ENCODE measurements at regions not wholly inside any gene's neighbourhood (a gene's known extent, or its start where the extent isn't known, plus 50 kb on each side); places are given as distances from the start of the nearest gene placed in this dataset.

DNA sequence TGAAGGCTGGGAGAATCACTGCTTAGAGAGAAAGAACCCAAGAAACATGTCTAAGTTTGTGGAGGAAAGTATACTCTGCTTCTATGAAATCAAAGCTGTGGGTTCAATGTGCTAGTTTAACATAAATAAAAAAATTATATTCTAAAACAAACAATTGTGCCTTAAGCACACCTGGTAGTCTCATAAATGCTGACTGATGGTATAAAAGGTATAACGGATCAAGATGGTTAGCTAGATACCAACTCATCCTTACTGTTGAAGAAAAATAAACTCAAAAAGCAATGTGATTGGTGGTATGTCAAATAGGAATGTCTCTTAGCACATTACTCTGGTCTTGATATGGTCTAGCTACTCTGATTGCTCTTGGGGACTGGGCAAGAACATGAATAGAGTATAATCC lies 117.8 kb downstream of the SLC41A2 start:
- H3K27me3 ChIP-seq (ENCODE audit: control insufficient read depth in 2 of 2, insufficient read depth in 2 of 2, low read length in 2 of 2): no peaks in the 10 kb centered on the region
- H3K9ac ChIP-seq (replicated peaks; ENCODE audit: extremely low read depth, insufficient read depth, low read length): no peak overlapping the region
- intact Hi-C loops (cut with micrococcal nuclease): no loop called here
- H3K9me1 ChIP-seq (replicated peaks; ENCODE audit: control insufficient read depth, extremely low read depth, insufficient read depth, low read length): no peaks in the 10 kb centered on the region
- DNase-seq (ENCODE audit: low read depth, low spot score) (no peak), FAIRE-seq (no peak)
- TF ChIP-seq GATA2 (IDR thresholded peaks at IDR 0.05; ENCODE audit: insufficient read depth, insufficient read length, low read depth, low read length): no peak
- no peak for TF ChIP-seq POLR2A (IDR thresholded peaks at IDR 0.05; ENCODE audit: low read depth, low read length)
- H4K20me1 ChIP-seq (replicated peaks; ENCODE audit: control insufficient read depth, extremely low read depth, insufficient read depth, low read length): no peaks in the 10 kb centered on the region
- POLR2A ChIA-PET: no interaction called here
- H2AFZ ChIP-seq (ENCODE audit: low read depth, low read length): no peak overlapping the region
- CTCF ChIA-PET: interaction anchor here (0.7 to 2.1 kb wide), 2 partner anchors 10 to 459 kb away, joined by 5 to 7 read pairs; no protein-coding TSS in a partner anchor
- dilution Hi-C loops (cut with MboI; ENCODE audit: extremely low pct_ligation_motif_present, low sequenced_read_pairs): no loop called here
- H3K79me2 ChIP-seq (ENCODE audit: control insufficient read depth, insufficient read depth, low read length): no peaks in the 10 kb centered on the region
- no peak overlapping the region for H3K4me3 ChIP-seq (replicated peaks in 1 of 3; ENCODE audit: insufficient read depth in 1 of 3, low read depth in 1 of 3, low read length in 3 of 3)
- no peaks in the 10 kb centered on the region for H3K4me1 ChIP-seq (ENCODE audit: control insufficient read depth, extremely low read depth, insufficient read depth, low read length)
- no peak overlapping the region for H3K27ac ChIP-seq (ENCODE audit: insufficient read depth, low read depth, low read length)
- no peaks in the 10 kb centered on the region for H3K36me3 ChIP-seq (ENCODE audit: control insufficient read depth in 2 of 2, extremely low read depth in 1 of 2, insufficient read depth in 2 of 2, low read length in 2 of 2)
- H3K9me3 ChIP-seq (replicated peaks; ENCODE audit: control insufficient read depth, insufficient read depth, low read length): no peaks in the 10 kb centered on the region
- H3K4me2 ChIP-seq (ENCODE audit: insufficient read depth, low read length): no peak overlapping the region
- BruUV-seq (replicated peaks): no TSS peak

DNA sequence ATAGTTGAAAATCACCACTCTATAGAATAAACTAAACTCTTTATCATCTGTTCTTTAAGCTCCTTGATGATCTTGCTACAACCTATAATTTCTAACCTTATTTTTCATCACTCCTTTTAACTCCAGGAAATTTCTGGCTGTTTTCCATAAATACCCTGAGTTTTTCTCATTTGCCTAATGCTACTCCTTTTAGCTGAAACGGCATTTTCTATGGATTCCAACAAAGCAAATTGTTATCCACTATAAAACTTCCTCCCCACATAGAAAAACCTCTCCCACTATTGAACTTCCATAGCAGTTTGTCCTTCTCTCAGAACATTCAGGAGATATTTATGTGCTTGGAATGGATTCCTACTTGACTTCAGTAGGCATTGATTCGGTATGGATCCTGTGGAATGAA lies 122.8 kb downstream of the SLC41A2 start:
- Histone ChIP-seq H3K9me1 (replicated peaks; ENCODE audit: control insufficient read depth, extremely low read depth, insufficient read depth, low read length) (no peaks in the 10 kb centered on the region), H3K9ac (replicated peaks; ENCODE audit: extremely low read depth, insufficient read depth, low read length) (no peak overlapping the region), H3K4me1 (ENCODE audit: control insufficient read depth, extremely low read depth, insufficient read depth, low read length) (no peaks in the 10 kb centered on the region), H3K4me3 (replicated peaks in 1 of 3; ENCODE audit: insufficient read depth in 1 of 3, low read depth in 1 of 3, low read length in 3 of 3) (no peak overlapping the region), H3K36me3 (ENCODE audit: control insufficient read depth in 2 of 2, extremely low read depth in 1 of 2, insufficient read depth in 2 of 2, low read length in 2 of 2) (no peaks in the 10 kb centered on the region), H3K9me3 (replicated peaks; ENCODE audit: control insufficient read depth, insufficient read depth, low read length) (no peaks in the 10 kb centered on the region), H3K27ac (ENCODE audit: insufficient read depth, low read depth, low read length) (no peak overlapping the region), H2AFZ (ENCODE audit: low read depth, low read length) (no peak overlapping the region), H3K79me2 (ENCODE audit: control insufficient read depth, insufficient read depth, low read length) (no peaks in the 10 kb centered on the region), H3K27me3 (ENCODE audit: control insufficient read depth in 2 of 2, insufficient read depth in 2 of 2, low read length in 2 of 2) (no peaks in the 10 kb centered on the region), H3K4me2 (ENCODE audit: insufficient read depth, low read length) (no peak overlapping the region), H4K20me1 (replicated peaks; ENCODE audit: control insufficient read depth, extremely low read depth, insufficient read depth, low read length) (no peaks in the 10 kb centered on the region)
- intact Hi-C loops (cut with micrococcal nuclease): no loop called here
- DNase-seq (ENCODE audit: low read depth, low spot score) (no peak), FAIRE-seq (no peak)
- BruUV-seq (replicated peaks): no TSS peak
- dilution Hi-C loops (cut with MboI; ENCODE audit: extremely low pct_ligation_motif_present, low sequenced_read_pairs): no loop called here
- CTCF ChIA-PET: interaction anchor here (1.0 to 3.7 kb wide), 3 partner anchors 9 to 453 kb away, joined by 3 to 18 read pairs (median 5); no protein-coding TSS in a partner anchor
- TF ChIP-seq POLR2A (IDR thresholded peaks at IDR 0.05; ENCODE audit: low read depth, low read length) (no peak), MYC (IDR thresholded peaks at IDR 0.05; ENCODE audit: low read depth, low read length) (no peak), POLR2AphosphoS5 (IDR thresholded peaks at IDR 0.05; ENCODE audit: insufficient read depth, low read depth, low read length) (no peak), EZH2 (IDR thresholded peaks at IDR 0.05; ENCODE audit: borderline replicate concordance, low read depth, low read length, severe bottlenecking) (no peak), FOS (IDR thresholded peaks at IDR 0.05; ENCODE audit: borderline replicate concordance, insufficient read depth, low read length) (no peak), JUN (IDR thresholded peaks at IDR 0.05; ENCODE audit: borderline replicate concordance, insufficient read depth, insufficient read length, low read depth) (no peak), GATA2 (IDR thresholded peaks at IDR 0.05; ENCODE audit: insufficient read depth, insufficient read length, low read depth, low read length) (no peak)
- TF ChIP-seq, protein P1, sequence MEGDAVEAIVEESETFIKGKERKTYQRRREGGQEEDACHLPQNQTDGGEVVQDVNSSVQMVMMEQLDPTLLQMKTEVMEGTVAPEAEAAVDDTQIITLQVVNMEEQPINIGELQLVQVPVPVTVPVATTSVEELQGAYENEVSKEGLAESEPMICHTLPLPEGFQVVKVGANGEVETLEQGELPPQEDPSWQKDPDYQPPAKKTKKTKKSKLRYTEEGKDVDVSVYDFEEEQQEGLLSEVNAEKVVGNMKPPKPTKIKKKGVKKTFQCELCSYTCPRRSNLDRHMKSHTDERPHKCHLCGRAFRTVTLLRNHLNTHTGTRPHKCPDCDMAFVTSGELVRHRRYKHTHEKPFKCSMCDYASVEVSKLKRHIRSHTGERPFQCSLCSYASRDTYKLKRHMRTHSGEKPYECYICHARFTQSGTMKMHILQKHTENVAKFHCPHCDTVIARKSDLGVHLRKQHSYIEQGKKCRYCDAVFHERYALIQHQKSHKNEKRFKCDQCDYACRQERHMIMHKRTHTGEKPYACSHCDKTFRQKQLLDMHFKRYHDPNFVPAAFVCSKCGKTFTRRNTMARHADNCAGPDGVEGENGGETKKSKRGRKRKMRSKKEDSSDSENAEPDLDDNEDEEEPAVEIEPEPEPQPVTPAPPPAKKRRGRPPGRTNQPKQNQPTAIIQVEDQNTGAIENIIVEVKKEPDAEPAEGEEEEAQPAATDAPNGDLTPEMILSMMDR (IDR thresholded peaks at IDR 0.05; ENCODE audit: extremely low read depth in 1 of 2, insufficient read depth in 1 of 2, low read depth in 1 of 2, low read length in 2 of 2): no peak
- TF ChIP-seq, protein P2, sequence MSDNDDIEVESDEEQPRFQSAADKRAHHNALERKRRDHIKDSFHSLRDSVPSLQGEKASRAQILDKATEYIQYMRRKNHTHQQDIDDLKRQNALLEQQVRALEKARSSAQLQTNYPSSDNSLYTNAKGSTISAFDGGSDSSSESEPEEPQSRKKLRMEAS (IDR thresholded peaks at IDR 0.05; ENCODE audit: insufficient read depth, insufficient read length): no peak
- POLR2A ChIA-PET: no interaction called here

Measured in endothelial cell of umbilical vein (primary cell).